GM19452 (cell line): ENCODE measurements at regions not wholly inside any gene's neighbourhood (a gene's known extent, or its start where the extent isn't known, plus 50 kb on each side); places are given as distances from the start of the nearest gene placed in this dataset.

Experiments used
- ATAC-seq: cut with Tn5 transposase; IDR thresholded peaks from one replicate; pipeline ENCODE4 v1.9.1; 2021; ENCODE audit not compliant: unreplicated experiment

GRCh38 chr5:111914966-111915636 lies 158.1 kb upstream of the NREP start:
- ATAC-seq: no peak

GRCh38 chr5:111902436-111902835 lies 145.4 kb upstream of the NREP start:
- ATAC-seq: no peak

- ATAC-seq: no peak
These were observed 144.3 kb upstream of the NREP start for GRCh38 chr5:111901296-111901695.

GRCh38 chr5:111892949-111893348 lies 136.0 kb upstream of the NREP start:
- ATAC-seq: no peak

GRCh38 chr5:111887706-111888105 lies 130.7 kb upstream of the NREP start:
- ATAC-seq: no peak

GRCh38 chr5:111869681-111870080 lies 112.7 kb upstream of the NREP start:
- no peak for ATAC-seq

- no peak for ATAC-seq
These were observed 108.4 kb upstream of the NREP start for GRCh38 chr5:111865356-111865755.

- no peak for ATAC-seq
These were observed 106.8 kb upstream of the NREP start for GRCh38 chr5:111863801-111864200.

GRCh38 chr5:111859533-111860270 lies 102.7 kb upstream of the NREP start:
- ATAC-seq: no peak

GRCh38 chr5:111859031-111859430 lies 102.0 kb upstream of the NREP start:
- ATAC-seq: no peak

- ATAC-seq: no peak
These were observed 100.6 kb upstream of the NREP start for GRCh38 chr5:111857623-111858022.

GRCh38 chr5:111856876-111857466 lies 100.0 kb upstream of the NREP start:
- ATAC-seq: no peak

GRCh38 chr5:111855356-111855755 lies 98.4 kb upstream of the NREP start:
- no peak for ATAC-seq

GRCh38 chr5:111854186-111854585 lies 97.2 kb upstream of the NREP start:
- peak; percentile 23 for ATAC-seq

GRCh38 chr5:111853748-111854147 lies 96.8 kb upstream of the NREP start:
- peak; percentile 84 for ATAC-seq

GRCh38 chr5:111851631-111852548 lies 94.9 kb upstream of the NREP start:
- no peak for ATAC-seq

- no peak for ATAC-seq
These were observed 91.5 kb upstream of the NREP start for GRCh38 chr5:111848476-111848875.

- ATAC-seq: no peak
These were observed 90.3 kb upstream of the NREP start for GRCh38 chr5:111847052-111847925.

- ATAC-seq: no peak
These were observed 83.2 kb upstream of the NREP start for GRCh38 chr5:111840036-111840674.

GRCh38 chr5:111839438-111839837 lies 82.4 kb upstream of the NREP start:
- no peak for ATAC-seq
